ENCODE measurements at regions not wholly inside any gene's neighbourhood (a gene's known extent, or its start where the extent isn't known, plus 50 kb on each side); places are given as distances from the start of the nearest gene placed in this dataset.

DNA sequence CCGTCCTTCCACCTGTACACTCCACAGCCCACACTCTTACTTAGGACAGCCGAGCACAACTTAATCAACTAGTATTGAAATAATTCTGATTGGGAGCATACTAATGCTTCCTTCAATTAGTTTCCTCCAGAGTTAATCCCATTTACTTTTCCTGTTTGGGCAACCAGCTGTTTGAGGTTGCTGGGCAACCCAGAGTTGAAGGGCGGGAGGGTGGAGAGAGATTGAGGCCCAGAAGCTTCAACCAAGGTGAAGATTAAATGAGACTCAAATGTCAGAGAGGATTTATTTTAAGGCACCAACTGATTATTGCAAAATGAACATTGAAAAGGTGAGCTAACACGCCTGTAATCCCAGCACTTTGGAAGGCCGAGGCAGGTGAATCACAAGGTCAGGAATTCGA lies 428.5 kb upstream of the SEMA6D start:
- Histone ChIP-seq H2BK12ac (ENCODE audit: insufficient read length, low read depth, low read length) (no peak overlapping the region), H3K23me2 (ENCODE audit: insufficient read length, low read depth, low read length, poor library complexity, severe bottlenecking) (no peaks in the 10 kb centered on the region), H2BK20ac (ENCODE audit: low read depth, low read length, poor library complexity, severe bottlenecking) (no peak overlapping the region), H2BK15ac (ENCODE audit: low read depth, low read length) (no peak overlapping the region), H3K9me3 (ENCODE audit: control insufficient read depth, low read depth, low read length) (no peaks in the 10 kb centered on the region), H4K20me1 (ENCODE audit: control insufficient read depth, insufficient read depth, insufficient read length) (no peaks in the 10 kb centered on the region), H3T11ph (ENCODE audit: low read length) (no peak overlapping the region), H3K4me2 (ENCODE audit: insufficient read depth, insufficient read length, low read length) (no peak overlapping the region), H2BK120ac (ENCODE audit: low read depth, low read length, poor library complexity, severe bottlenecking) (no peak overlapping the region), H3K27me3 (ENCODE audit: insufficient read depth, low read length) (no peaks in the 10 kb centered on the region), H3K23ac (ENCODE audit: insufficient read length, low read depth, low read length) (no peak overlapping the region), H2AK5ac (ENCODE audit: insufficient read length, low read length) (no peak overlapping the region), H3K4ac (ENCODE audit: low read depth, low read length) (no peak overlapping the region), H2BK5ac (ENCODE audit: insufficient read length, low read length) (no peak overlapping the region), H4K91ac (ENCODE audit: insufficient read length, low read depth, low read length) (no peak overlapping the region), H3K79me1 (ENCODE audit: insufficient read depth, low read depth, low read length, poor library complexity, severe bottlenecking) (no peaks in the 10 kb centered on the region), H4K5ac (ENCODE audit: insufficient read length, low read depth, low read length) (no peak overlapping the region), H3K27ac (ENCODE audit: insufficient read length, low read depth, low read length) (no peak overlapping the region), H3K56ac (ENCODE audit: insufficient read length, low read depth, low read length) (no peak overlapping the region), H3K18ac (ENCODE audit: insufficient read length, low read depth, low read length) (no peak overlapping the region), H3K9ac (ENCODE audit: extremely low read depth, insufficient read length, low read length) (no peak overlapping the region), H3K14ac (ENCODE audit: insufficient read depth, low read length) (no peak overlapping the region), H3K4me1 (ENCODE audit: insufficient read depth, low read length) (no peaks in the 10 kb centered on the region), H4K8ac (replicated peaks; ENCODE audit: insufficient read length, low read depth, low read length) (no peak overlapping the region), H3K79me2 (ENCODE audit: insufficient read depth, low read length) (no peaks in the 10 kb centered on the region), H2AFZ (ENCODE audit: low read length) (no peak overlapping the region)
- no CpG with 5 or more reads among the region's 6 CpGs for WGBS (ENCODE audit: extremely low coverage, insufficient read length, low lambda C conversion rate)
- Mint-ChIP-seq H3K27me3 (ENCODE audit: low read depth) (no peaks in the 10 kb centered on the region), H3K36me3 (ENCODE audit: insufficient read depth in 1 of 3, low read depth in 3 of 3) (peaks cover 3 to 4% (median 4%) of the 10 kb centered on the region in 3 experiments; a peak in 5 of 7 replicates), H3K9me3 (peaks cover 3 to 5% of the 10 kb centered on the region in 2 experiments; a peak in 3 of 5 replicates), H3K27ac (no peak overlapping the region; a peak in 1 of 7 replicates), H3K4me1 (peaks cover 8 to 11% of the 10 kb centered on the region in 2 experiments), H3K4me3 (no peak overlapping the region)
- no peak for DNase-seq
- TF ChIP-seq, protein P1, sequence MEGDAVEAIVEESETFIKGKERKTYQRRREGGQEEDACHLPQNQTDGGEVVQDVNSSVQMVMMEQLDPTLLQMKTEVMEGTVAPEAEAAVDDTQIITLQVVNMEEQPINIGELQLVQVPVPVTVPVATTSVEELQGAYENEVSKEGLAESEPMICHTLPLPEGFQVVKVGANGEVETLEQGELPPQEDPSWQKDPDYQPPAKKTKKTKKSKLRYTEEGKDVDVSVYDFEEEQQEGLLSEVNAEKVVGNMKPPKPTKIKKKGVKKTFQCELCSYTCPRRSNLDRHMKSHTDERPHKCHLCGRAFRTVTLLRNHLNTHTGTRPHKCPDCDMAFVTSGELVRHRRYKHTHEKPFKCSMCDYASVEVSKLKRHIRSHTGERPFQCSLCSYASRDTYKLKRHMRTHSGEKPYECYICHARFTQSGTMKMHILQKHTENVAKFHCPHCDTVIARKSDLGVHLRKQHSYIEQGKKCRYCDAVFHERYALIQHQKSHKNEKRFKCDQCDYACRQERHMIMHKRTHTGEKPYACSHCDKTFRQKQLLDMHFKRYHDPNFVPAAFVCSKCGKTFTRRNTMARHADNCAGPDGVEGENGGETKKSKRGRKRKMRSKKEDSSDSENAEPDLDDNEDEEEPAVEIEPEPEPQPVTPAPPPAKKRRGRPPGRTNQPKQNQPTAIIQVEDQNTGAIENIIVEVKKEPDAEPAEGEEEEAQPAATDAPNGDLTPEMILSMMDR (conservative IDR thresholded peaks at IDR 0.05): no peak

Measured in H9 (cell line).